CD4-positive, alpha-beta T cell treated with Interleukin-10 for 1 hour (primary cell): ENCODE measurements at regions not wholly inside any gene's neighbourhood (a gene's known extent, or its start where the extent isn't known, plus 50 kb on each side); places are given as distances from the start of the nearest gene placed in this dataset.

Experiments used
- DNase-seq: peaks from one replicate; pipeline ENCODE4 v3.0.0-alpha.2; 2020

- no peak for DNase-seq
These were observed 640.0 kb downstream of the RAB28 start for GRCh38 chr4:12844141-12844540.

DNA sequence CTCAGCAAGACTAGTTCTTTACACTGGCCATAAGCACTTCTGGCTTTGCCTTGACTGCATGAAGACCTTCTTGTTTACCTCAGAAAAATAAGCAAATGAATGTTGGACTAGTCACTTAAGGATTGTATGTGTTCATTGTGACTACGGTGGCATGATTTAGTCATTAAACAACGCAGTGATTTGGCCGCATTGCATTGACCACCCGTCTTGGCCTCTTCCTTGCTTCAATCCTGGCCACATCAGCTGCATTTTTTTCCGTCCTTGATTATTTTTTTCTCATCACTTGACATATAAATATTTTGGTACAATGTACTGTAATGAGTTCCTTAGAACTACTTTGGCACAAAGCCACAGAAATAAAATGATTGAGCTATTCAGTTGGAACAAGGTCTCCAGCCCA is 656.2 kb downstream of the RAB28 start:
- DNase-seq: no peak

- DNase-seq: no peak
These were observed 692.6 kb downstream of the RAB28 start for GRCh38 chr4:12791536-12791935.

- DNase-seq: no peak
These were observed 696.9 kb downstream of the RAB28 start for GRCh38 chr4:12787261-12787660.

- DNase-seq: no peak
These were observed 705.4 kb downstream of the RAB28 start for GRCh38 chr4:12778706-12779105.

DNA sequence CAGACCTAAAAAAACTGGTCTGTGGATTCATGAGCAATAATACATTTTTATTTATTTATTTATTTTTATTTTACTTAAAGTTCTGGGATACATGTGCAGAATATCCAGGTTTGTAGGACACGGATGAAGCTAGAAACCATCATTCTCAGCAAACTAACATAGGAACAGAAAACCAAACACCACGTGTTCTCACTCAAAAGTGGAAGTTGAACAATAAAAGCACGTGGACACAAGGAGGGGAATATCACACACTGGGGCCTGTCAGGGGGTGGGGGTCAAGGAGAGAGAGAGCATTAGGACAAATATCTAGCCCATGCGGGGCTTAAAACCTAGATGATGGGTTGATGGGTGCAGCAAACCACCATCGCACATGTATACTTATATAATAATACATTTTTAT is 705.9 kb downstream of the RAB28 start:
- DNase-seq: no peak

DNA sequence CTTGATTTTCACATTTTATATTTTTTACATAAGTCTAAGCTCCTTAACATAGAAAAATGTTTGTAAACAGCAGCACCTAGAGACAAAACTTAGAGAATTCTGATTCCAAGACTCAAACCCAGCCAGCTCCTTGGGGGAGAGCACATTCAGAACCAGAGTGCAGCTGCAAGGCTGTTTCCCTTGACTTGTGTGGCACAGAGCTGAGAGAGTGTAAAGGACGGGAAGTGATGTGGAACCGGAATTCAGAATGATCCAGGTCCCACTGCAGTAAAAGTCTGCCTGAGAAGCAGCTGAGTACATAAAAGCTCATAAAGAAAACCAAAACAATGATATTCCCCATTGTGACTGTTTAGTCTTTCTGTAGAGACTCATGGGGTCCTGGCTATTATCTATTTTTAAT is 713.8 kb downstream of the RAB28 start:
- no peak for DNase-seq

DNA sequence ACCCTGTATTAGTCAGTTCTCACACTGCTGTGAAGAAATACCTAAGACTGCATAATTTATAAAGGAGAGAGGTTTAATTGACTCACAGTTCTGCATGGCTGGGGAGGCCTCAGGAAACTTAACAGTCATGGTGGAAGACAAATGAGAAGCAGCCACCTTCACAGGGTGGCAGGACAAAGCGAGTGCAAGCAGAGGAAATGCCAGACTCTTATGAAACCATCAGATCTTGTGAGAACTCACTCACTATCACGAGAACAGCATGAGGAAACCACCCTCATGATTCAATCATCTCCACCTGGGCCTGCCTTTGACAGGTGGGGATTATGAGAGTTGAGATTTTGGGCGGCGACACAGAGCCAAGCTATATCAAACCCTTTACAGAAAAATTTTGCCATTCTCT is 722.4 kb downstream of the RAB28 start:
- no peak for DNase-seq

DNA sequence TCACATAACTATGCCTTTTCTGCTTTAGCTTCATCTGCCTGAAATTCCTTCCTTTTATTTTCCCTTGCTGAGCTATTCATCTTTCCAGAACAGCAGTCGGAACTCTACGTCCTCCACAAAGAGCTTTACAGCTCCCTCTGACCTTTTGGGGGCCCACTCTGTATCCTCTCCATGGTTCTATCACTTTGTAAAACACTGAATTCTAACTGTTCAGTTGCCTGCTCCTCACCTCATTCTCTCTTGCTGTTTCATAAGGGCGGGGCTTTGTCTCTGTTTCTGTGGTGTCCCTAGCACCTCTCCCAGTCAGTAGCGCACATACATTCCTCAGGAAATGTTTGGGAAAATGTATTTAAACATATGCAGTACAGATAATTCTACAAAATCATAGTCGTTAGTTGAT is 737.0 kb downstream of the RAB28 start:
- no peak for DNase-seq

DNA sequence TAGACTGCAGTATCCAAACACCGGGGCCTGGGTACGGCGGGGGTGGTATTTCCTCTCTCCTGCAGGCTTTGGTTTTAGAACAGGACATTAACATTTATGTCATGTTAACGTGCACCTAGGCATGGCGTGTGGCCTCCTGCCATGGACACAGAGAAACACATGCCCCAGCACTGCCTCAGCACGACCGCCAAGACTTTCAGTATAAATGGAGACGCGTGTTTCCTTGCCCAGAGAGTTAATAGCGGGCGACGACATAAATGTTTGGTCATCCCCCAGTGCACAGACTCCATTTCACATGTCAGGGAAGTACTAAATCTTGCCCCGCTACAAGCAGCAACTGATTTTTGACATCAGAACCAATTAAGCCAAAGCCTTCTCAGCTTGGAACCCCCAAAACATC is 737.9 kb downstream of the RAB28 start:
- DNase-seq: no peak

DNA sequence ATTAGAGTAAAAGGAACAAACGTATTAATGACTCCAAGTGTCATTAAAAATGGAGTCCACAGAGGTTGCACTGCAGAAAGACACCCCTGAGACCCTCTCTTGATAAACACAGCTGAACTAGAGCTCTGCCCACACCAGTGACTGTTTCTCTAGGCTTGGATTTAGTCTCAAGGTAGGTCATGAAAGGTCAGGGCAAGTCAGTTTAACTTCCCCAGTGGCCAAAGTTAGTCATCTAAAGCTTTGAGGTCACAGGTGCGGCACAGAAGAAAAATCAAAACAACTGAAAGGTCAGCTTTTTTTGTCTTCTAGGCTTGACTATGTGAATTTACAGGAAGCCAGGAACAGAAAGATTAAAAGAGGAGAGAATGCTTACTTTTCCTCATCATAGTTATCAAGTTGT is 749.6 kb downstream of the RAB28 start:
- DNase-seq: no peak

GRCh38 chr4:12729384-12729783 is 754.8 kb downstream of the RAB28 start:
- DNase-seq: peak; percentile 10

GRCh38 chr4:12724510-12724909 is 759.6 kb downstream of the RAB28 start:
- DNase-seq: no peak

DNA sequence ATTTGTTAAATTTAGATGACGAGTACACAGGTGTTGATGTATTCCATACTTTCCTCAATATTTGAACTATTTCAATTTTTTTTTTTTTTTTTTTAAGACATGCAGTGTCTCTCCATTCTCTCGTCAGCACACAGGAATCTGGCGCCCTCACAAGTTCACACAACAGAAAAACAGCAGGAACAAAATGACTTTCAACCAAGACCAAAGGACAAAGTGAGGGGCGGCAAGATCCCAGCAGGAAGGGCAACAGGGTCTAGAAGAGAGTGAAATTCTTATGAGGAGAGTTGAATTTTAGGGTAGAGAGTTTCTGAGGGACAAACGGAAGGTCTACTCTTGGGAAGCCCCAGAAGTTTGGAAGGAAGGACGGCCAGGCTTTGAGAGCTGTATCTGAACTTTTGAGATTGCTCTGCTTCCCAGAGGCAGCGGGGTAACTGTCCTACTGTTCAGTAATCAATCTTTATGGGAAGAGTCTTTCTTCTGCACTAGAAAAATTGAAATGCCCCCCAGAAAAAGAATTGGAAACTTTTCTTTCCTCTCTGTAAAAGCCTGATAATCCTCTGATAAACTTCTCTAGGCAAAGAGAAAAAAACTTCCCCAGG is 760.2 kb downstream of the RAB28 start:
- DNase-seq: no peak

- DNase-seq: no peak
These were observed 767.2 kb downstream of the RAB28 start for GRCh38 chr4:12716896-12717295.

- DNase-seq: no peak
These were observed 771.3 kb downstream of the RAB28 start for GRCh38 chr4:12712648-12713339.

GRCh38 chr4:12707381-12708175 is 776.6 kb downstream of the RAB28 start:
- no peak for DNase-seq

DNA sequence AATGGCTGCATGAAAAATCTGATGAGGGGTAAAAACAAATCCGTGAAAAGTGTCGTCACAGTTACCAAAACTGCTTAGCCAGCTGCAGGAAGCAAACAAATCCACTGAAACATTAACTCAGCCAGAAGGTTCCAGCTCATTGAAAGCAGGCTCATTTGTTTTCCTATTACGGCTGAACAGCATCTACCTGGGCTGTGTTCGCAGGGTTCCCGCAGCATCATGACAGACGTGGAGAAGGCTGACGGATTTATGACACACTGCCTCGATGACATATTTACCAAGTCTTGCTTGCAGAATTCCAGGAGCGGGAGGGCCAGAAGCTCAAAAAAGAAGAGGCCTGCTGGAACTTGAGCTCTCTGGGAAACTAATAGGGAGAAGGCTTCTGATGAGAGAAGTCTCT is 781.1 kb downstream of the RAB28 start:
- no peak for DNase-seq

GRCh38 chr4:12701384-12701783 is 782.8 kb downstream of the RAB28 start:
- DNase-seq: no peak

- DNase-seq: no peak
These were observed 786.2 kb downstream of the RAB28 start for GRCh38 chr4:12697970-12698369.

GRCh38 chr4:12692815-12693214 is 791.3 kb downstream of the RAB28 start:
- no peak for DNase-seq

DNA sequence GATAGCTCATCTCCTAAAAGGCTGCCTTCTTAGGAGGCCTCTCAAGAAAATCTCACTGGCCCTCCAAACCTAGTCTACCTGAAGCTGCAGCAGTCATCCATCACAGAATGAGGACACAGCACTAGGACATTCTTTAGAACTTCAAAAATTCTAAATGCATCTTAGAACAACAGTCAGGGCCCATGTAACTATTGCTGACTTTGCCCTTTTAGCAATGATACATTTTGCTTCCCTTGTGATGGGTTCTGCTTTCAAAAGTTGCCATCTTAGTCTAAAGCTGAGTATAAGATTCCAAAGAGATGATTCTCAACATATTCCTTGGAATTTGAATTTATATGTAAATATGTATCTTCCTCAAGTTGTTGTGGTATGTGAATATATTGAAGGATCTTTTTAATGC is 793.0 kb downstream of the RAB28 start:
- DNase-seq: no peak

GRCh38 chr4:12689457-12689856 is 794.7 kb downstream of the RAB28 start:
- no peak for DNase-seq

GRCh38 chr4:12679217-12679616 is 804.9 kb downstream of the RAB28 start:
- no peak for DNase-seq
